ENCODE measurements at regions not wholly inside any gene's neighbourhood (a gene's known extent, or its start where the extent isn't known, plus 50 kb on each side); places are given as distances from the start of the nearest gene placed in this dataset.

GRCh38 chr4:181508601-181509000, 734.6 kb upstream of the TENM3 start:
- no peak for TF ChIP-seq CTCF (IDR thresholded peaks at IDR 0.05; ENCODE audit: low read length)
- TF ChIP-seq EZH2 (optimal IDR thresholded peaks at IDR 0.05; ENCODE audit: low read depth, low read length): no peak

Measured in MM.1S (cell line).